ENCODE measurements at regions not wholly inside any gene's neighbourhood (a gene's known extent, or its start where the extent isn't known, plus 50 kb on each side); places are given as distances from the start of the nearest gene placed in this dataset.

GRCh38 chr20:59393142-59393541 lies 92.7 kb downstream of the EDN3 start:
- Mint-ChIP-seq H3K36me3 (no peaks in the 10 kb centered on the region), H3K9me3 (no peaks in the 10 kb centered on the region), H3K4me3 (no peak overlapping the region), H3K27ac (no peak overlapping the region), H3K4me1 (no peaks in the 10 kb centered on the region), H3K27me3 (no peaks in the 10 kb centered on the region)
- DNase-seq: no peak

- Mint-ChIP-seq H3K9me3 (no peaks in the 10 kb centered on the region), H3K4me3 (no peak overlapping the region), H3K4me1 (no peaks in the 10 kb centered on the region)
These were observed 95.3 kb downstream of the EDN3 start for GRCh38 chr20:59395729-59396128.

GRCh38 chr20:59398537-59399205 lies 98.3 kb downstream of the EDN3 start:
- Mint-ChIP-seq H3K27ac (no peak overlapping the region), H3K4me3 (no peak overlapping the region), H3K36me3 (no peaks in the 10 kb centered on the region), H3K27me3 (peaks cover 5% of the 10 kb centered on the region), H3K9me3 (no peaks in the 10 kb centered on the region), H3K4me1 (peaks cover 2% of the 10 kb centered on the region)
- DNase-seq: peak; percentile 20

More at GRCh38 chr20:59395729-59396128, 95.3 kb downstream of the EDN3 start:
- DNase-seq: no peak
- no peak overlapping the region for H3K27ac Mint-ChIP-seq
- H3K27me3 Mint-ChIP-seq: no peaks in the 10 kb centered on the region
- no peaks in the 10 kb centered on the region for H3K36me3 Mint-ChIP-seq

GRCh38 chr20:59399426-59400099 lies 99.2 kb downstream of the EDN3 start:
- no peaks in the 10 kb centered on the region for H3K9me3 Mint-ChIP-seq
- DNase-seq: no peak
- H3K27ac Mint-ChIP-seq: no peak overlapping the region
- peaks cover 2% of the 10 kb centered on the region for H3K4me1 Mint-ChIP-seq
- no peaks in the 10 kb centered on the region for H3K36me3 Mint-ChIP-seq
- H3K27me3 Mint-ChIP-seq: peaks cover 11% of the 10 kb centered on the region
- H3K4me3 Mint-ChIP-seq: no peak overlapping the region

- Mint-ChIP-seq H3K4me1 (peaks cover 2% of the 10 kb centered on the region), H3K9me3 (no peaks in the 10 kb centered on the region), H3K27me3 (peaks cover 21% of the 10 kb centered on the region), H3K4me3 (no peak overlapping the region), H3K27ac (no peak overlapping the region), H3K36me3 (no peaks in the 10 kb centered on the region)
- peak; percentile 38 for DNase-seq
These were observed 100.3 kb downstream of the EDN3 start for GRCh38 chr20:59400708-59401107.

- DNase-seq: peak; percentile 17
- no peak overlapping the region for H3K27ac Mint-ChIP-seq
- peaks cover 2% of the 10 kb centered on the region for H3K4me1 Mint-ChIP-seq
- peaks cover 26% of the 10 kb centered on the region for H3K27me3 Mint-ChIP-seq
- H3K36me3 Mint-ChIP-seq: no peaks in the 10 kb centered on the region
- no peaks in the 10 kb centered on the region for H3K9me3 Mint-ChIP-seq
- no peak overlapping the region for H3K4me3 Mint-ChIP-seq
These were observed 102.3 kb downstream of the EDN3 start for GRCh38 chr20:59402681-59403080.

- peak overlapping the region; percentile 51 for H3K27ac Mint-ChIP-seq
- no peaks in the 10 kb centered on the region for H3K36me3 Mint-ChIP-seq
- DNase-seq: peak; percentile 80
- peak overlapping the region; percentile 64 for H3K4me3 Mint-ChIP-seq
- H3K9me3 Mint-ChIP-seq: no peaks in the 10 kb centered on the region
- peaks cover 2% of the 10 kb centered on the region for H3K4me1 Mint-ChIP-seq
- H3K27me3 Mint-ChIP-seq: peaks cover 26% of the 10 kb centered on the region
These were observed 103.0 kb downstream of the EDN3 start for GRCh38 chr20:59403261-59403961.

- H3K4me1 Mint-ChIP-seq: peaks cover 2% of the 10 kb centered on the region
- no peaks in the 10 kb centered on the region for H3K36me3 Mint-ChIP-seq
- no peaks in the 10 kb centered on the region for H3K9me3 Mint-ChIP-seq
- peaks cover 26% of the 10 kb centered on the region for H3K27me3 Mint-ChIP-seq
- no peak overlapping the region for H3K4me3 Mint-ChIP-seq
- no peak overlapping the region for H3K27ac Mint-ChIP-seq
- no peak for DNase-seq
These were observed 103.5 kb downstream of the EDN3 start for GRCh38 chr20:59403962-59404314.

- Mint-ChIP-seq H3K27me3 (peaks cover 26% of the 10 kb centered on the region), H3K4me3 (no peak overlapping the region), H3K4me1 (peaks cover 2% of the 10 kb centered on the region), H3K9me3 (no peaks in the 10 kb centered on the region), H3K36me3 (no peaks in the 10 kb centered on the region), H3K27ac (no peak overlapping the region)
- DNase-seq: no peak
These were observed 104.3 kb downstream of the EDN3 start for GRCh38 chr20:59404749-59405148.

GRCh38 chr20:59405226-59406200 lies 105.1 kb downstream of the EDN3 start:
- DNase-seq: no peak
- Mint-ChIP-seq H3K27me3 (peaks cover 26% of the 10 kb centered on the region), H3K9me3 (no peaks in the 10 kb centered on the region), H3K36me3 (no peaks in the 10 kb centered on the region), H3K27ac (no peak overlapping the region), H3K4me3 (no peak overlapping the region), H3K4me1 (peaks cover 2% of the 10 kb centered on the region)

GRCh38 chr20:59406446-59406845 lies 106.0 kb downstream of the EDN3 start:
- H3K9me3 Mint-ChIP-seq: no peaks in the 10 kb centered on the region
- H3K4me1 Mint-ChIP-seq: peaks cover 2% of the 10 kb centered on the region
- H3K4me3 Mint-ChIP-seq: no peak overlapping the region
- H3K27ac Mint-ChIP-seq: no peak overlapping the region
- H3K27me3 Mint-ChIP-seq: peaks cover 26% of the 10 kb centered on the region
- no peak for DNase-seq
- no peaks in the 10 kb centered on the region for H3K36me3 Mint-ChIP-seq

GRCh38 chr20:59411170-59411569 lies 110.8 kb downstream of the EDN3 start:
- DNase-seq: no peak

GRCh38 chr20:59411589-59411988 lies 111.2 kb downstream of the EDN3 start:
- no peak overlapping the region for H3K27ac Mint-ChIP-seq
- no peaks in the 10 kb centered on the region for H3K4me1 Mint-ChIP-seq
- H3K27me3 Mint-ChIP-seq: no peaks in the 10 kb centered on the region
- H3K4me3 Mint-ChIP-seq: no peak overlapping the region
- no peaks in the 10 kb centered on the region for H3K9me3 Mint-ChIP-seq
- H3K36me3 Mint-ChIP-seq: no peaks in the 10 kb centered on the region
- DNase-seq: no peak

More at GRCh38 chr20:59411170-59411569, 110.8 kb downstream of the EDN3 start:
- peaks cover under 1% of the 10 kb centered on the region for H3K27me3 Mint-ChIP-seq
- no peaks in the 10 kb centered on the region for H3K4me1 Mint-ChIP-seq
- H3K27ac Mint-ChIP-seq: no peak overlapping the region
- H3K4me3 Mint-ChIP-seq: no peak overlapping the region
- no peaks in the 10 kb centered on the region for H3K36me3 Mint-ChIP-seq
- no peaks in the 10 kb centered on the region for H3K9me3 Mint-ChIP-seq

GRCh38 chr20:59412181-59412580 lies 111.8 kb downstream of the EDN3 start:
- no peak for DNase-seq
- no peak overlapping the region for H3K27ac Mint-ChIP-seq
- no peak overlapping the region for H3K4me3 Mint-ChIP-seq
- no peaks in the 10 kb centered on the region for H3K9me3 Mint-ChIP-seq
- H3K4me1 Mint-ChIP-seq: no peaks in the 10 kb centered on the region
- no peaks in the 10 kb centered on the region for H3K36me3 Mint-ChIP-seq
- no peaks in the 10 kb centered on the region for H3K27me3 Mint-ChIP-seq

GRCh38 chr20:59412875-59413284 lies 112.5 kb downstream of the EDN3 start:
- Mint-ChIP-seq H3K36me3 (no peaks in the 10 kb centered on the region), H3K4me1 (no peaks in the 10 kb centered on the region), H3K27ac (no peak overlapping the region), H3K4me3 (no peak overlapping the region), H3K27me3 (no peaks in the 10 kb centered on the region), H3K9me3 (no peaks in the 10 kb centered on the region)
- no peak for DNase-seq
